GM12878 (cell line): ENCODE measurements at regions not wholly inside any gene's neighbourhood (a gene's known extent, or its start where the extent isn't known, plus 50 kb on each side); places are given as distances from the start of the nearest gene placed in this dataset.

Experiments
- ATAC-seq: fragments of 200-7000 bp; cut with Tn5 transposase; 3 replicates; pipeline ENCODE4 v1.9.1; 2020; ENCODE audit warnings: mild to moderate bottlenecking, moderate library complexity
- BruUV-seq: library from RNA; stranded (reverse); fragments of 400-500 nt; replicated peaks from 2 replicates; lab custom pipeline; 2021; lab: Mats Ljungman, UMichigan
- CTCF ChIA-PET: fragments of 300-600 bp; sonication (Branson Sonifier 250); formaldehyde crosslinking; extraction: SDS; loops from one replicate; lab custom pipeline; 2021; ENCODE audit warnings: inconsistent platforms; lab: Yijun Ruan, JAX
- POLR2A ChIA-PET: fragments of 350-600 bp; formaldehyde crosslinking; extraction: SDS; loops from one replicate; lab custom pipeline; 2021; ENCODE audit warnings: inconsistent platforms; lab: Charles Lee
- RAD21 ChIA-PET: fragments of 300-600 bp; sonication (Branson Sonifier 250); formaldehyde crosslinking; loops from one replicate; lab custom pipeline; 2023; ENCODE audit warnings: antibody characterized with exemption; ENCODE audit not compliant: unreplicated experiment; lab: Charles Lee
- SMC1A ChIA-PET: fragments of 300-600 bp; sonication (Branson Sonifier 250); formaldehyde crosslinking; loops from one replicate; lab custom pipeline; 2023; ENCODE audit not compliant: unreplicated experiment, uncharacterized antibody; lab: Charles Lee
- DNase-seq: peaks from one replicate; pipeline ENCODE4 v3.0.0-alpha.2; 2011; ENCODE audit warnings: low read depth, low spot score
- FAIRE-seq: peaks from 3 replicates; lab custom pipeline; 2011; peaks lifted over from hg19 to GRCh38; lab: Jason Lieb, UNC
- H2AFZ ChIP-seq: 2 replicates; pipeline ENCODE4 v1.6.0; 2011; ENCODE audit warnings: low read depth, low read length, control low read depth; ENCODE audit not compliant: control insufficient read depth
- H3K27ac ChIP-seq: 2 replicates; pipeline ENCODE4 v1.5.1; 2011; ENCODE audit warnings: control low read depth; ENCODE audit not compliant: control insufficient read depth, insufficient read depth
- H3K27me3 ChIP-seq, 2 experiments: replicated peaks in 1 of 2; 2 replicates each; pipeline versions ENCODE4 v1.6.0 to v1.6.1; 2011; ENCODE audit warnings: low read length in 1 of 2; ENCODE audit not compliant: control insufficient read depth in 2 of 2, insufficient read depth in 2 of 2
- H3K36me3 ChIP-seq, 2 experiments: 2 replicates each; pipeline ENCODE4 v1.5.1; 2011; ENCODE audit warnings: low read length in 1 of 2; ENCODE audit not compliant: control insufficient read depth in 2 of 2, insufficient read depth in 2 of 2
- H3K4me1 ChIP-seq: 2 replicates; pipeline ENCODE4 v1.6.1; 2011; ENCODE audit warnings: mild to moderate bottlenecking, low read length, moderate library complexity, mixed read lengths; ENCODE audit not compliant: control insufficient read depth, insufficient read depth
- H3K4me2 ChIP-seq: 2 replicates; pipeline ENCODE4 v1.6.0; 2011; ENCODE audit warnings: control low read depth; ENCODE audit not compliant: control insufficient read depth, insufficient read depth
- H3K4me3 ChIP-seq: fragments of 200-600 bp; sonication (generic); 2 replicates; pipeline ENCODE4 v1.5.1; 2016
- H3K79me2 ChIP-seq: 2 replicates; pipeline ENCODE4 v1.6.0; 2011; ENCODE audit warnings: low read length; ENCODE audit not compliant: control insufficient read depth, insufficient read depth
- H3K9ac ChIP-seq: 2 replicates; pipeline ENCODE4 v1.8.0; 2011; ENCODE audit warnings: low read length, control low read depth, mixed read lengths; ENCODE audit not compliant: control insufficient read depth, insufficient read depth
- H3K9me3 ChIP-seq: replicated peaks from 3 replicates; pipeline ENCODE4 v1.5.1; 2011; ENCODE audit warnings: mild to moderate bottlenecking, low read length; ENCODE audit not compliant: control insufficient read depth, insufficient read depth
- H4K20me1 ChIP-seq: 2 replicates; pipeline ENCODE4 v1.6.0; 2011; ENCODE audit not compliant: control insufficient read depth, insufficient read depth
- CEBPB ChIP-seq, 2 experiments: fragments of 150-350 bp in 1 of 2; IDR thresholded peaks; 2 replicates each; pipeline ENCODE4 v1.6.1; 2012 to 2014; ENCODE audit warnings: low read depth in 2 of 2, low read length in 2 of 2, borderline replicate concordance in 1 of 2, inconsistent platforms in 1 of 2
- CREB1 ChIP-seq: IDR thresholded peaks from 2 replicates; pipeline ENCODE4 v1.6.1; 2012; ENCODE audit warnings: low read depth, mild to moderate bottlenecking, inconsistent platforms
- DPF2 ChIP-seq: fragments of 450-650 bp; IDR thresholded peaks from 2 replicates; pipeline ENCODE4 v1.6.1; 2017; ENCODE audit warnings: mild to moderate bottlenecking
- EGR1 ChIP-seq, 2 experiments: IDR thresholded peaks; 1 replicate in 1 of 2; 2 replicates in 1 of 2; pipeline ENCODE4 v1.6.1; 2011 to 2012; ENCODE audit warnings: low read depth in 2 of 2, low read length in 2 of 2, borderline replicate concordance in 1 of 2, mild to moderate bottlenecking in 1 of 2, moderate library complexity in 1 of 2
- EZH2 ChIP-seq: IDR thresholded peaks from 2 replicates; pipeline ENCODE4 v1.6.1; 2012; ENCODE audit warnings: low read depth, mild to moderate bottlenecking, control low read depth, inconsistent platforms, low read length, borderline replicate concordance; ENCODE audit not compliant: control insufficient read depth
- HDAC2 ChIP-seq: fragments of 200-600 bp; sonication (generic); IDR thresholded peaks from 2 replicates; pipeline ENCODE4 v1.6.1; 2017
- IKZF2 ChIP-seq, 2 experiments: fragments of 450-650 bp; IDR thresholded peaks; 2 replicates each; pipeline ENCODE4 v1.6.1; 2017; ENCODE audit warnings: mild to moderate bottlenecking in 2 of 2, moderate library complexity in 2 of 2
- KAT2A ChIP-seq: conservative IDR thresholded peaks from 2 replicates; pipeline ENCODE4 v1.6.1; 2011; ENCODE audit warnings: low read depth, low read length; ENCODE audit not compliant: control insufficient read depth
- LARP7 ChIP-seq: fragments of 450-650 bp; IDR thresholded peaks from 2 replicates; pipeline ENCODE4 v1.6.1; 2017; ENCODE audit warnings: mild to moderate bottlenecking
- NFXL1 ChIP-seq: fragments of 450-650 bp; IDR thresholded peaks from 2 replicates; pipeline ENCODE4 v1.6.1; 2017; ENCODE audit warnings: antibody characterized with exemption, mild to moderate bottlenecking, borderline replicate concordance
- NFYA ChIP-seq: IDR thresholded peaks from 2 replicates; pipeline ENCODE4 v1.6.1; 2011; ENCODE audit warnings: low read depth, mild to moderate bottlenecking, low read length, improper control_type of control experiment, borderline replicate concordance
- PAX8 ChIP-seq: fragments of 450-650 bp; IDR thresholded peaks from 2 replicates; pipeline ENCODE4 v1.6.1; 2017; ENCODE audit warnings: mild to moderate bottlenecking, moderate library complexity
- RELA ChIP-seq: fragments of 450-650 bp; IDR thresholded peaks from 2 replicates; pipeline ENCODE4 v1.8.0; 2014; ENCODE audit warnings: borderline replicate concordance; ENCODE audit not compliant: partially characterized antibody
- SIN3A ChIP-seq: IDR thresholded peaks from 2 replicates; pipeline ENCODE4 v1.6.1; 2012; ENCODE audit warnings: low read depth, low read length, improper control_type of control experiment
- SMAD5 ChIP-seq: IDR thresholded peaks from 2 replicates; pipeline ENCODE4 v1.6.1; 2016; ENCODE audit warnings: antibody characterized with exemption, low read depth
- SREBF2 ChIP-seq: IDR thresholded peaks from 2 replicates; pipeline ENCODE4 v1.6.1; 2012; ENCODE audit warnings: mild to moderate bottlenecking, low read length
- SUPT20H ChIP-seq: IDR thresholded peaks from 2 replicates; pipeline ENCODE4 v1.6.1; 2011; ENCODE audit warnings: low read depth, mild to moderate bottlenecking, low read length, moderate library complexity, borderline replicate concordance; ENCODE audit not compliant: control insufficient read depth
- TARDBP ChIP-seq: IDR thresholded peaks from 2 replicates; pipeline ENCODE4 v1.6.1; 2016; ENCODE audit warnings: borderline replicate concordance
- TCF12 ChIP-seq: IDR thresholded peaks from 2 replicates; pipeline ENCODE4 v1.6.1; 2011; ENCODE audit warnings: low read depth, mild to moderate bottlenecking, low read length
- ZBTB33 ChIP-seq: fragments of 450-650 bp; IDR thresholded peaks from 2 replicates; pipeline ENCODE4 v1.6.1; 2017; ENCODE audit warnings: mild to moderate bottlenecking
- ZNF24 ChIP-seq: fragments of 450-650 bp; IDR thresholded peaks from 2 replicates; pipeline ENCODE4 v1.6.1; 2017; ENCODE audit warnings: antibody characterized with exemption, mild to moderate bottlenecking
- WGBS: methylation state at CpG from one replicate; pipeline ENCODE4 v1.1.6; 2016; ENCODE audit warnings: low lambda C conversion rate; ENCODE audit not compliant: insufficient replicate concordance, insufficient coverage; ENCODE audit errors: missing lambda C conversion rate; 5-methylcytosine and 5-hydroxymethylcytosine counted together
- in situ Hi-C: fragments of 300-500 bp; cut with MboI; formaldehyde crosslinking; loops from 9 replicates; pipeline ENCODE4 v1.14.3; 2018; ENCODE audit warnings: mixed read lengths
- intact Hi-C: fragments of 100-400 bp; cut with micrococcal nuclease; formaldehyde crosslinking; loops from one replicate; pipeline ENCODE4 v1.14.2; 2022; ENCODE audit not compliant: unreplicated experiment

- ChIA-PET SMC1A (no interaction called here), RAD21 (no interaction called here), CTCF (no interaction called here), POLR2A (no interaction called here)
- Histone ChIP-seq H3K36me3 (no peaks in the 10 kb centered on the region), H3K9ac (no peak overlapping the region), H3K4me3 (no peak overlapping the region), H2AFZ (no peak overlapping the region), H3K4me2 (no peak overlapping the region), H3K9me3 (no peaks in the 10 kb centered on the region; the same call in 2 of the 3 replicates)
- no peak for FAIRE-seq
- TF ChIP-seq TCF12 (no peak), SUPT20H (no peak), CEBPB (IDR thresholded peaks at IDR 0.05; ENCODE audit: borderline replicate concordance in 1 of 2, low read depth in 2 of 2, low read length in 2 of 2) (no peak), KAT2A (no peak), SIN3A (no peak), RELA (no peak), SMAD5 (no peak), TARDBP (no peak), NFYA (no peak), HDAC2 (no peak)
- TF ChIP-seq, all 136 proteins: peak for 0
- Histone ChIP-seq H3K27me3 (no peaks in the 10 kb centered on the region), H3K79me2 (no peaks in the 10 kb centered on the region), H3K4me1 (no peaks in the 10 kb centered on the region), H3K27ac (no peak overlapping the region), H4K20me1 (no peaks in the 10 kb centered on the region)
- intact Hi-C loops = no loop called here
- DNase-seq (no peak), ATAC-seq (no peak)
- WGBS = 14% methylated on average over 2 of the region's 2 CpGs
- no TSS peak for BruUV-seq
- in situ Hi-C loops = no loop called here
These were observed 114.4 kb upstream of the WSCD1 start for GRCh38 chr17:5955764-5956163.

GRCh38 chr17:5958850-5959249 is 111.3 kb upstream of the WSCD1 start:
- DNase-seq = no peak
- Histone ChIP-seq H3K27ac (no peak overlapping the region), H4K20me1 (no peaks in the 10 kb centered on the region), H3K4me2 (no peak overlapping the region), H2AFZ (no peak overlapping the region), H3K9me3 (no peaks in the 10 kb centered on the region; the same call in 2 of the 3 replicates), H3K79me2 (no peaks in the 10 kb centered on the region), H3K27me3 (no peaks in the 10 kb centered on the region), H3K4me1 (no peaks in the 10 kb centered on the region), H3K4me3 (no peak overlapping the region), H3K9ac (no peak overlapping the region), H3K36me3 (no peaks in the 10 kb centered on the region)
- ATAC-seq = no peak
- no peak for FAIRE-seq
- ChIA-PET RAD21 (no interaction called here), SMC1A (no interaction called here), CTCF (no interaction called here), POLR2A (no interaction called here)
- in situ Hi-C loops (no loop called here), intact Hi-C loops (no loop called here)
- no TSS peak for BruUV-seq
- 24% methylated on average over 3 of the region's 4 CpGs for WGBS
- no peak for TF ChIP-seq DPF2
- TF ChIP-seq PAX8 = no peak
- TF ChIP-seq EZH2 = no peak
- TF ChIP-seq ZBTB33 = no peak
- no peak for TF ChIP-seq ZNF24
- TF ChIP-seq CREB1 = no peak
- TF ChIP-seq LARP7 = no peak
- no peak for TF ChIP-seq IKZF2 (IDR thresholded peaks at IDR 0.05)
- TF ChIP-seq EGR1 (IDR thresholded peaks at IDR 0.05; ENCODE audit: borderline replicate concordance in 1 of 2, low read depth in 2 of 2, low read length in 2 of 2) = no peak
- no peak for TF ChIP-seq NFXL1
- TF ChIP-seq SREBF2 = no peak
